GM19324 (cell line): ENCODE measurements at regions not wholly inside any gene's neighbourhood (a gene's known extent, or its start where the extent isn't known, plus 50 kb on each side); places are given as distances from the start of the nearest gene placed in this dataset.
A peak's percentile ranks its signal among the peaks of the same experiment; 100 is the strongest.
"Not testable (repeated sequence)": the region's sequence is repeated elsewhere in the genome, so short reads cannot be mapped to it uniquely, and the experiment has no call there.

ENCODE experiments used
- ATAC-seq: cut with Tn5 transposase; IDR thresholded peaks from one replicate; pipeline ENCODE4 v1.9.1; 2021; ENCODE audit warnings: mild to moderate bottlenecking, moderate library complexity; ENCODE audit not compliant: unreplicated experiment, low FRiP score

- no peak for ATAC-seq
Measured at GRCh38 chrX:97850911-97851310, 967.2 kb downstream of the RPA4 start.

- no peak for ATAC-seq
Measured at GRCh38 chrX:97854086-97854485, 970.4 kb downstream of the RPA4 start.

- no peak for ATAC-seq
Measured at GRCh38 chrX:97858592-97858991, 974.9 kb downstream of the RPA4 start.

GRCh38 chrX:97860226-97860625 is 976.5 kb downstream of the RPA4 start:
- no peak for ATAC-seq

- no peak for ATAC-seq
Measured at GRCh38 chrX:97863261-97863660, 979.6 kb downstream of the RPA4 start.

GRCh38 chrX:97867266-97867665 is 983.6 kb downstream of the RPA4 start:
- no peak for ATAC-seq

GRCh38 chrX:97876697-97877407 is 993.1 kb downstream of the RPA4 start:
- ATAC-seq, result no peak

- ATAC-seq, result no peak
Measured at GRCh38 chrX:97882306-97882705, 998.6 kb downstream of the RPA4 start.

- ATAC-seq, result no peak
Measured at GRCh38 chrX:97895751-97896150, 1012.0 kb downstream of the RPA4 start.

- no peak for ATAC-seq
Measured at GRCh38 chrX:97897998-97898397, 1014.3 kb downstream of the RPA4 start.

GRCh38 chrX:97898798-97899197 is 1015.1 kb downstream of the RPA4 start:
- no peak for ATAC-seq

GRCh38 chrX:97907791-97908190 is 1024.1 kb downstream of the RPA4 start:
- ATAC-seq, result no peak

- ATAC-seq, result peak; percentile 89
Measured at GRCh38 chrX:97909245-97909644, 1025.5 kb downstream of the RPA4 start.

GRCh38 chrX:97915390-97915789 is 1031.7 kb downstream of the RPA4 start:
- not testable (repeated sequence) for ATAC-seq

GRCh38 chrX:97921223-97921622 is 1037.5 kb downstream of the RPA4 start:
- ATAC-seq, result not testable (repeated sequence)

- no peak for ATAC-seq
Measured at GRCh38 chrX:97931586-97931985, 1047.9 kb downstream of the RPA4 start.

GRCh38 chrX:97936296-97936695 is 1052.6 kb downstream of the RPA4 start:
- ATAC-seq, result no peak

- ATAC-seq, result no peak
Measured at GRCh38 chrX:97938706-97939105, 1055.0 kb downstream of the RPA4 start.

GRCh38 chrX:97968376-97969163 is 1084.9 kb downstream of the RPA4 start:
- ATAC-seq, result no peak

GRCh38 chrX:97984641-97985040 is 1100.9 kb downstream of the RPA4 start:
- ATAC-seq, result no peak

GRCh38 chrX:97985096-97985495 is 1101.4 kb downstream of the RPA4 start:
- ATAC-seq, result no peak

GRCh38 chrX:97987979-97988378 is 1104.3 kb downstream of the RPA4 start:
- no peak for ATAC-seq
